MG63 (cell line): ENCODE measurements at regions not wholly inside any gene's neighbourhood (a gene's known extent, or its start where the extent isn't known, plus 50 kb on each side); places are given as distances from the start of the nearest gene placed in this dataset.
A peak's percentile ranks its signal among the peaks of the same experiment; 100 is the strongest.

Experiments used
- DNase-seq: peaks from one replicate; pipeline ENCODE4 v3.0.0-alpha.2; 2020
- H3K27me3 ChIP-seq: fragments of 250-450 bp; sonication (Bioruptor Pico); 2 replicates; pipeline ENCODE4 v1.5.1; 2020; ENCODE audit warnings: mild to moderate bottlenecking, moderate library complexity
- H3K36me3 ChIP-seq: fragments of 250-450 bp; sonication (Bioruptor Pico); 2 replicates; pipeline ENCODE4 v1.5.1; 2020; ENCODE audit warnings: mild to moderate bottlenecking, moderate library complexity
- H3K4me3 ChIP-seq: fragments of 250-450 bp; sonication (Bioruptor Pico); 2 replicates; pipeline ENCODE4 v1.5.1; 2020; ENCODE audit warnings: mild to moderate bottlenecking, moderate library complexity
- H3K9me3 ChIP-seq: fragments of 250-450 bp; sonication (Bioruptor Pico); 2 replicates; pipeline ENCODE4 v1.5.1; 2020; ENCODE audit warnings: mild to moderate bottlenecking, moderate library complexity

DNA sequence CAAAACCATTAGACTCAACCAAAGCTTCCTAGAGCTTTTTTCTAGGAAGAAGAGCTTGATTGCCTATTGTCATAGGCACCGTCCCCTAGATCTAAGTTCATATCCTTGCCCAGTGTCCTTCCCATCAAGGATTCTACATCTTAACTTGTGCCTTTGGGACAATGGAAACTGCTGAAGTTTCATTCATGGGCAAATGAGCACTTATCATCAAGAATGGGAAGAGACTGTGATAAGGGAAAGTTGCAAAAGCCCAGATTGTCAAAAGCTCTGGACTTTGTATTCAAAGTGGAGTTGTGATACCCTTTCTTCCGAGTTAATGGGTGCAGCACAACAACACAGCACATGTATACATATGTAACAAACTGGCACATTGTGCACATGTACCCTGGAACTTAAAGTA is 503.0 kb upstream of the KLHL29 start:
- no peak for DNase-seq
- H3K36me3 ChIP-seq: no peaks in the 10 kb centered on the region
- no peak overlapping the region for H3K4me3 ChIP-seq
- no peaks in the 10 kb centered on the region for H3K9me3 ChIP-seq
- no peaks in the 10 kb centered on the region for H3K27me3 ChIP-seq

- Histone ChIP-seq H3K9me3 (no peaks in the 10 kb centered on the region), H3K36me3 (no peaks in the 10 kb centered on the region), H3K27me3 (no peaks in the 10 kb centered on the region), H3K4me3 (no peak overlapping the region)
- DNase-seq: no peak
Observed at GRCh38 chr2:22882643-22883042, 502.3 kb upstream of the KLHL29 start.

GRCh38 chr2:22883054-22883453 is 501.9 kb upstream of the KLHL29 start:
- Histone ChIP-seq H3K9me3 (no peaks in the 10 kb centered on the region), H3K36me3 (no peaks in the 10 kb centered on the region), H3K4me3 (no peak overlapping the region), H3K27me3 (no peaks in the 10 kb centered on the region)
- DNase-seq: no peak

GRCh38 chr2:22885245-22885644 is 499.7 kb upstream of the KLHL29 start:
- Histone ChIP-seq H3K27me3 (no peaks in the 10 kb centered on the region), H3K36me3 (no peaks in the 10 kb centered on the region), H3K4me3 (no peak overlapping the region), H3K9me3 (no peaks in the 10 kb centered on the region)
- no peak for DNase-seq

GRCh38 chr2:22887426-22887825 is 497.6 kb upstream of the KLHL29 start:
- DNase-seq: no peak
- Histone ChIP-seq H3K9me3 (no peaks in the 10 kb centered on the region), H3K4me3 (no peak overlapping the region), H3K27me3 (no peaks in the 10 kb centered on the region), H3K36me3 (no peaks in the 10 kb centered on the region)

GRCh38 chr2:22887845-22888244 is 497.1 kb upstream of the KLHL29 start:
- H3K9me3 ChIP-seq: no peaks in the 10 kb centered on the region
- H3K36me3 ChIP-seq: no peaks in the 10 kb centered on the region
- no peak overlapping the region for H3K4me3 ChIP-seq
- H3K27me3 ChIP-seq: no peaks in the 10 kb centered on the region
- no peak for DNase-seq

DNA sequence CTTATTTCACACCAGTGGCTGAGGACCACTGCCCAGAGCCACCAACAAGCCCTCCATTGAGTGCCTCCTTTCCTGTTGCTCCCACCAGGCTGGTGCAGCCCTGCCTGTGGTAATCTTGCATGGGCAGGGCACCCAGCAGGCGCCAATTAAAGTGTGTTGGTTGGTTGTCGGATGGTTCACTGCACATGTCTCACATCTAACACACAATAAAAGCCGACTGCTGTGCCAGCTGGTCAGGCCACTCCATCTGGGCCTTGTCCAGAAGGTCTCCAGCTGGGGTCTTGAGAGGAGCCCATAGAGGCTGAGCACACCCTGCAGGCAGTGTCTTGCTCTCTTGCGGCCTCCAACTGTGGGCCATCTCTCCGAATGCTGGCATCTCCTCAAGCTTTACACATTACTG is 494.8 kb upstream of the KLHL29 start:
- Histone ChIP-seq H3K36me3 (no peaks in the 10 kb centered on the region), H3K27me3 (no peaks in the 10 kb centered on the region; the same call in 1 of the 2 replicates), H3K9me3 (no peaks in the 10 kb centered on the region), H3K4me3 (no peak overlapping the region)
- no peak for DNase-seq

DNA sequence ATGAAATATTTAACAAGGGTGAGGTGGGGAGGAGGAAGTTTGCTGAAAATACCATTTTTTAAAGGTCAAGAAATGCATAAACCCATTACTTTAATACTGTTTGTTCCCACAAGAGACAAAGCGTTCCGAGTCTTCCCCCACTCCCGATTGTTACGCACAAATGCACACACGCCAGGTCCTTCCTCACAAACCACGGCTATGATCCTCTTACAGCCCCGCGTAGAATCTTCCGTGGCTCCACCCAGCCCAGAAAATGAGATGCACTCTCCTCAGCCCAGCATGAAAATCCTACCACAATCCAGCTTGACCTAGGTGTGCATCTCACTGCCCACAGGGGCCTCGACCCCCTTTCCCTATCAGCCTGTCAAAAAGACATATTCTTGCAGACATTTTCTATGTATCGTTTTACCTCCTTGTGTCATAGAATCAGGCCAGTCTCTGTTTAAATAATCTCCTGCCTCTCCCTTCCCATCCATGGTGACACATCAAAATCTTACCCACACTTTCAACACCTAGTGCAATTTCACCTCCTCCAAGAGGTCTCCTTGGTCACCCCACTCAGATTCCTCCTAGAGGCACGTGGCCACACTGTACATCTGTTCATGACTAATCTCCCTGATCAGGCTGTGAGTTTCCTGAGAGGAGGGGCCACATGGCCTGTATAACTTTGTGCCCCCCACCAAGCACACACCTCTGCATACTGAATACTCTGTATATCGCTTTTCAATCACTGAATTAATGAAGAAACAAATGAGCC is 491.0 kb upstream of the KLHL29 start:
- no peak overlapping the region for H3K4me3 ChIP-seq
- DNase-seq: no peak
- H3K36me3 ChIP-seq: no peaks in the 10 kb centered on the region

DNA sequence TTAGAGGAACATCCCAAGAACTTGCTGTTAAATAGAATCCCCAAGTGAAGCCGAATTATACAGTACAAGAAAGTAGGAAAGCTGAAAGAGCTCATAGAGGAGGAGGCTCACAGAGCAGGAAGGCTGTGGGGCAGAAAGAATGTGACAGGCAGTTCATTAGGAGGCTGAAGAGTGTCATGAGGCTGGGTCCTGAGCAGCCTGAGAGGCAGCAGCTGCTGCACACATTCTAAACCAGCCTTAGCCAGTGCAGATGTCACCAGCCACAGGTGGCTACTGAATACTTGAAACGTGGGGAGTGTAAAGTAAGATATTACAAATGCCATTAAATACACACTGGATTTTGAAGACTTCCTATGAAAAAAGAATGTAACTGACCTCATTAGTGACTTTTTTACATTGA is 490.2 kb upstream of the KLHL29 start:
- H3K27me3 ChIP-seq: no peaks in the 10 kb centered on the region; the same call in 1 of the 2 replicates
- DNase-seq: no peak
- H3K36me3 ChIP-seq: no peaks in the 10 kb centered on the region
- H3K4me3 ChIP-seq: no peak overlapping the region
- no peaks in the 10 kb centered on the region for H3K9me3 ChIP-seq

More for the DNA sequence above, 491.0 kb upstream of the KLHL29 start:
- Histone ChIP-seq H3K27me3 (no peaks in the 10 kb centered on the region; the same call in 1 of the 2 replicates), H3K9me3 (no peaks in the 10 kb centered on the region)

DNA sequence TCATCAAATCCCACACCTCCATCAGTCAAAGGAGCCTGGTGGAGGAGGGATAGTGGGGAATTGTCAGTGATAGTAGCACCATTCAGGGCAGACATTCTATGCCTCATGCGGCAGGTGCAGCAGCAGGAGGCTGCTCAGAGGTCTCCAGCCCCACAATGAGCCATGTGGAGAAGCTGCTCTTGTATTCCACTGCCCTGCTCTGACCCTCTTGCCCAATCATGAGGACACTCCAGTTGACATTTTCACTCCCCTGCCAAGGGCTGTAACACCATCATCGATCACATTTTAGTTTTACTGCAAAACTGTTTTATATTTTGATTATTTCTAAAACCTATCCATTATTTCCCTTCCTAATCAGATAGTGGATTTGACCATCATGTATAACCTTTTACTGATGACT is 487.6 kb upstream of the KLHL29 start:
- no peaks in the 10 kb centered on the region; the same call in 1 of the 2 replicates for H3K27me3 ChIP-seq
- H3K36me3 ChIP-seq: no peaks in the 10 kb centered on the region
- no peak for DNase-seq
- H3K9me3 ChIP-seq: no peaks in the 10 kb centered on the region
- no peak overlapping the region for H3K4me3 ChIP-seq

GRCh38 chr2:22900674-22901073 is 484.3 kb upstream of the KLHL29 start:
- DNase-seq: no peak
- no peaks in the 10 kb centered on the region for H3K36me3 ChIP-seq
- H3K27me3 ChIP-seq: no peaks in the 10 kb centered on the region; the same call in 1 of the 2 replicates
- no peaks in the 10 kb centered on the region for H3K9me3 ChIP-seq
- H3K4me3 ChIP-seq: no peak overlapping the region

GRCh38 chr2:22901471-22902179 is 483.4 kb upstream of the KLHL29 start:
- H3K4me3 ChIP-seq: no peak overlapping the region
- H3K9me3 ChIP-seq: no peaks in the 10 kb centered on the region
- no peaks in the 10 kb centered on the region for H3K36me3 ChIP-seq
- DNase-seq: no peak
- H3K27me3 ChIP-seq: no peaks in the 10 kb centered on the region; the same call in 1 of the 2 replicates

- DNase-seq: no peak
- no peak overlapping the region for H3K4me3 ChIP-seq
- H3K27me3 ChIP-seq: no peaks in the 10 kb centered on the region; the same call in 1 of the 2 replicates
- H3K9me3 ChIP-seq: no peaks in the 10 kb centered on the region
- no peaks in the 10 kb centered on the region for H3K36me3 ChIP-seq
Observed at GRCh38 chr2:22902180-22902550, 482.8 kb upstream of the KLHL29 start.

- DNase-seq: no peak
- Histone ChIP-seq H3K36me3 (no peaks in the 10 kb centered on the region), H3K4me3 (no peak overlapping the region), H3K27me3 (no peaks in the 10 kb centered on the region; the same call in 1 of the 2 replicates), H3K9me3 (no peaks in the 10 kb centered on the region)
Observed at GRCh38 chr2:22902662-22903165, 482.3 kb upstream of the KLHL29 start.

DNA sequence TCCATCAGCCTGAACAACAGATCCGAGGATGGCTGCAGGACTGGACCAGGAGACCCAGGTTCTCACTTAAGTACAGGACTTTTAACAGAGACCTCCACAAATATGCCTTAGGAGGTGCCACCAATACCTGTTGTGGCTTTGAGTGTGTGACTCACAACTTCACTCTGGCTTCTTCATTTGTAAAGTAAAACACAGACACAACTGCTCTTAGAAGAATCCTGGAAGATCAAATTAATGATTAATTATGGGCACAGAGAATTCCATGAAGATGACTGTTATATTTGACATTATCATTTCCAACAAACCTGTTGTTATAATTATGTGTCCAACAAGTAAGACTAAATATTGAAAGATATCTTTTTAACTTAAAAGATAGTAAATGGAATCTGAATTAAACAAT is 481.4 kb upstream of the KLHL29 start:
- Histone ChIP-seq H3K4me3 (no peak overlapping the region), H3K9me3 (no peaks in the 10 kb centered on the region), H3K36me3 (no peaks in the 10 kb centered on the region), H3K27me3 (no peaks in the 10 kb centered on the region; the same call in 1 of the 2 replicates)
- DNase-seq: no peak

DNA sequence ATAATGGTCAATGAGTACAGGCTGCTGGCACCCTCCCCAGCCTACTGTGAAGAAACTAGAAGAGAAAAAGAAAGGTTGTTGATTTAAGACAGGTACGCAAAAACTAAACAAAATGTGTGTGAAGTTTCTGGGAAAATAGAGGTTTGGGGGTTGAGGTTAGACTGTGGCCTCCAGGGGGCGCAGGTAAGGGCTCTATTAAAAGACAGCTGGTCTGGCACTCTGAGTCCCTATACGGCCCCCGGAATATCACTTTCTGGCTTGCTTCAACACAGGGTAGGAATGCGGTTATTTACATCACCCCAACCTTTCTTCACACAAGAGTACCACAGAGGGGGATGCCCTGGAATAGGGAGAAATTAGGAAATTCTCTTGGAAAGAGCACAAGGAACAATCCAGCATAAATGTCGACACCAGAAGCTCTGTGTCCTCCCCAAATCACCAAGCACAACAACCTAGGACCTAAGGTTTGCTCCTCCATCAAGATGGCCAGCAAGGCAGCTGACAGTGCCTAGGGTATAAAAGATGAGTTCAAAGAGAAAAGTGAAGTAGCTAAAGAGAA is 480.8 kb upstream of the KLHL29 start:
- peak; percentile 19 for DNase-seq
- Histone ChIP-seq H3K9me3 (no peaks in the 10 kb centered on the region), H3K27me3 (no peaks in the 10 kb centered on the region; the same call in 1 of the 2 replicates), H3K4me3 (no peak overlapping the region), H3K36me3 (no peaks in the 10 kb centered on the region)

GRCh38 chr2:22907330-22907729 is 477.6 kb upstream of the KLHL29 start:
- no peak for DNase-seq
- Histone ChIP-seq H3K36me3 (no peaks in the 10 kb centered on the region), H3K9me3 (no peaks in the 10 kb centered on the region), H3K4me3 (no peak overlapping the region), H3K27me3 (no peaks in the 10 kb centered on the region; the same call in 1 of the 2 replicates)
